Natural killer cell treated with Interleukin-12 subunit alpha and Interleukin-12 subunit beta and Interleukin-15 and Interleukin-18, amount 100 ng/mL, for 72 hours (primary cell): ENCODE measurements at regions not wholly inside any gene's neighbourhood (a gene's known extent, or its start where the extent isn't known, plus 50 kb on each side); places are given as distances from the start of the nearest gene placed in this dataset.
"Not testable (repeated sequence)": the region's sequence is repeated elsewhere in the genome, so short reads cannot be mapped to it uniquely, and the experiment has no call there.

ENCODE experiments used
- ATAC-seq, 2 donors: fragments of 150-1000 bp; cut with Tn5 transposase in 1 of 2; sonication (Bioruptor Pico), chemical (Tn5 transposase) in 1 of 2; 2 replicates each; pipeline ENCODE4 v1.10.0; 2021
- DNase-seq: peaks from one replicate; pipeline ENCODE4 v3.0.0; 2022; ENCODE audit warnings: low spot score
- H3K27ac Mint-ChIP-seq, 2 donors: 1 replicate in 1 of 2; 2 replicates in 1 of 2; pipeline ENCODE4 v1.8.0; 2022; ENCODE audit warnings: mixed read lengths in 2 of 2, mild to moderate bottlenecking in 1 of 2, moderate library complexity in 1 of 2
- H3K27me3 Mint-ChIP-seq, 2 donors: 1 replicate in 1 of 2; 2 replicates in 1 of 2; pipeline ENCODE4 v1.8.0; 2022; ENCODE audit warnings: mixed read lengths in 2 of 2
- H3K36me3 Mint-ChIP-seq: one replicate; pipeline ENCODE4 v1.8.0; 2022; ENCODE audit warnings: mixed read lengths
- H3K4me1 Mint-ChIP-seq, 2 donors: 1 replicate in 1 of 2; 2 replicates in 1 of 2; pipeline ENCODE4 v1.8.0; 2022; ENCODE audit warnings: low read depth in 2 of 2, mixed read lengths in 2 of 2, mild to moderate bottlenecking in 1 of 2
- H3K4me3 Mint-ChIP-seq: one replicate; pipeline ENCODE4 v1.8.0; 2022; ENCODE audit warnings: mixed read lengths
- H3K9me3 Mint-ChIP-seq: 2 replicates; pipeline ENCODE4 v1.8.0; 2022; ENCODE audit warnings: mixed read lengths

- no peaks in the 10 kb centered on the region for H3K27me3 Mint-ChIP-seq
- H3K36me3 Mint-ChIP-seq, result no peaks in the 10 kb centered on the region
- no peaks in the 10 kb centered on the region for H3K9me3 Mint-ChIP-seq
- DNase-seq, result no peak
- peak overlapping the region in 1 of 2 donors; percentile 94 for H3K27ac Mint-ChIP-seq
- no peak for ATAC-seq
- H3K4me3 Mint-ChIP-seq, result no peak overlapping the region
- H3K4me1 Mint-ChIP-seq, result peaks cover 0 to 19% of the 10 kb centered on the region in 2 donors
Measured at GRCh38 chr10:44578271-44578670, 193.4 kb upstream of the CXCL12 start.

- ATAC-seq, H3K27ac Mint-ChIP-seq, H3K4me3 Mint-ChIP-seq, H3K9me3 Mint-ChIP-seq, DNase-seq, H3K27me3 Mint-ChIP-seq, H3K36me3 Mint-ChIP-seq: not testable (repeated sequence)
- H3K4me1 Mint-ChIP-seq, result peaks cover 0 to 19% of the 10 kb centered on the region in 2 donors
Measured at GRCh38 chr10:44578963-44579362, 194.1 kb upstream of the CXCL12 start.

GRCh38 chr10:44581996-44582395 lies 197.1 kb upstream of the CXCL12 start:
- Mint-ChIP-seq H3K27me3 (no peaks in the 10 kb centered on the region), H3K36me3 (no peaks in the 10 kb centered on the region), H3K4me1 (peaks cover 0 to 10% of the 10 kb centered on the region in 2 donors), H3K9me3 (no peaks in the 10 kb centered on the region), H3K27ac (no peak overlapping the region), H3K4me3 (no peak overlapping the region)
- DNase-seq, result no peak
- ATAC-seq, result no peak

- H3K27me3 Mint-ChIP-seq, result peaks cover 0 to 4% of the 10 kb centered on the region in 2 donors
- no peak overlapping the region for H3K4me3 Mint-ChIP-seq
- H3K27ac Mint-ChIP-seq, result no peak overlapping the region
- DNase-seq, result no peak
- H3K9me3 Mint-ChIP-seq, result no peaks in the 10 kb centered on the region
- H3K4me1 Mint-ChIP-seq, result peaks cover 0 to 7% of the 10 kb centered on the region in 2 donors
- no peaks in the 10 kb centered on the region for H3K36me3 Mint-ChIP-seq
- ATAC-seq, result peak; percentile 33 to 52
Measured at GRCh38 chr10:44587488-44588318, 202.8 kb upstream of the CXCL12 start.

GRCh38 chr10:44589181-44589943 lies 204.5 kb upstream of the CXCL12 start:
- H3K4me3 Mint-ChIP-seq, result no peak overlapping the region
- H3K27ac Mint-ChIP-seq, result no peak overlapping the region
- no peaks in the 10 kb centered on the region for H3K9me3 Mint-ChIP-seq
- H3K36me3 Mint-ChIP-seq, result no peaks in the 10 kb centered on the region
- DNase-seq (no peak), ATAC-seq (no peak)
- H3K4me1 Mint-ChIP-seq, result peaks cover 0 to 7% of the 10 kb centered on the region in 2 donors
- H3K27me3 Mint-ChIP-seq, result peaks cover 0 to 9% of the 10 kb centered on the region in 2 donors

- Mint-ChIP-seq H3K27ac (no peak overlapping the region), H3K36me3 (no peaks in the 10 kb centered on the region)
- DNase-seq, result no peak
Measured at GRCh38 chr10:44589944-44590449, 205.1 kb upstream of the CXCL12 start.

GRCh38 chr10:44591911-44592310 lies 207.0 kb upstream of the CXCL12 start:
- Mint-ChIP-seq H3K27ac (no peak overlapping the region), H3K9me3 (peaks cover 6% of the 10 kb centered on the region), H3K36me3 (no peaks in the 10 kb centered on the region), H3K27me3 (peaks cover 2 to 19% of the 10 kb centered on the region in 2 donors), H3K4me3 (no peak overlapping the region), H3K4me1 (peaks cover 0 to 7% of the 10 kb centered on the region in 2 donors)
- ATAC-seq (no peak), DNase-seq (no peak)

More at GRCh38 chr10:44589944-44590449, 205.1 kb upstream of the CXCL12 start:
- Mint-ChIP-seq H3K4me1 (peaks cover 0 to 7% of the 10 kb centered on the region in 2 donors), H3K9me3 (no peaks in the 10 kb centered on the region), H3K4me3 (no peak overlapping the region), H3K27me3 (peaks cover 0 to 9% of the 10 kb centered on the region in 2 donors)
- ATAC-seq, result no peak

- no peak overlapping the region for H3K4me3 Mint-ChIP-seq
- H3K27ac Mint-ChIP-seq, result no peak overlapping the region
- H3K27me3 Mint-ChIP-seq, result peaks cover 4 to 23% of the 10 kb centered on the region in 2 donors
- H3K36me3 Mint-ChIP-seq, result no peaks in the 10 kb centered on the region
- H3K4me1 Mint-ChIP-seq, result peaks cover 0 to 7% of the 10 kb centered on the region in 2 donors
- ATAC-seq (no peak), DNase-seq (no peak)
- peaks cover 8% of the 10 kb centered on the region for H3K9me3 Mint-ChIP-seq
Measured at GRCh38 chr10:44593952-44594351, 209.1 kb upstream of the CXCL12 start.

GRCh38 chr10:44607116-44607515 lies 222.2 kb upstream of the CXCL12 start:
- ATAC-seq (no peak), DNase-seq (no peak)
- H3K27me3 Mint-ChIP-seq, result peaks cover 0 to 9% of the 10 kb centered on the region in 2 donors
- H3K27ac Mint-ChIP-seq, result no peak overlapping the region
- H3K4me3 Mint-ChIP-seq, result no peak overlapping the region
- H3K36me3 Mint-ChIP-seq, result no peaks in the 10 kb centered on the region
- no peaks in the 10 kb centered on the region for H3K9me3 Mint-ChIP-seq
- H3K4me1 Mint-ChIP-seq, result no peaks in the 10 kb centered on the region

- no peaks in the 10 kb centered on the region for H3K36me3 Mint-ChIP-seq
- no peak for ATAC-seq
- no peak for DNase-seq
- H3K9me3 Mint-ChIP-seq, result peaks cover 9% of the 10 kb centered on the region
- no peaks in the 10 kb centered on the region for H3K4me1 Mint-ChIP-seq
- H3K4me3 Mint-ChIP-seq, result no peak overlapping the region
- no peaks in the 10 kb centered on the region for H3K27me3 Mint-ChIP-seq
- no peak overlapping the region for H3K27ac Mint-ChIP-seq
Measured at GRCh38 chr10:44618910-44619309, 234.0 kb upstream of the CXCL12 start.

GRCh38 chr10:44619521-44619920 lies 234.6 kb upstream of the CXCL12 start:
- ATAC-seq, result no peak
- Mint-ChIP-seq H3K27ac (no peak overlapping the region), H3K27me3 (no peaks in the 10 kb centered on the region)

GRCh38 chr10:44619975-44620374 lies 235.1 kb upstream of the CXCL12 start:
- DNase-seq, result no peak
- Mint-ChIP-seq H3K27me3 (peaks cover 0 to 4% of the 10 kb centered on the region in 2 donors), H3K9me3 (peaks cover 12% of the 10 kb centered on the region), H3K36me3 (no peaks in the 10 kb centered on the region), H3K27ac (no peak overlapping the region), H3K4me1 (no peaks in the 10 kb centered on the region), H3K4me3 (no peak overlapping the region)
- no peak for ATAC-seq

More at GRCh38 chr10:44619521-44619920, 234.6 kb upstream of the CXCL12 start:
- H3K9me3 Mint-ChIP-seq, result peaks cover 9% of the 10 kb centered on the region
- H3K4me1 Mint-ChIP-seq, result no peaks in the 10 kb centered on the region
- DNase-seq, result no peak
- H3K36me3 Mint-ChIP-seq, result no peaks in the 10 kb centered on the region
- no peak overlapping the region for H3K4me3 Mint-ChIP-seq

GRCh38 chr10:44627591-44628354 lies 242.9 kb upstream of the CXCL12 start:
- Mint-ChIP-seq H3K27me3 (peaks cover 2 to 8% of the 10 kb centered on the region in 2 donors), H3K27ac (no peak overlapping the region), H3K4me1 (no peaks in the 10 kb centered on the region), H3K36me3 (no peaks in the 10 kb centered on the region), H3K9me3 (peaks cover 3% of the 10 kb centered on the region), H3K4me3 (no peak overlapping the region)
- ATAC-seq (no peak), DNase-seq (no peak)
